ENCODE measurements at regions not wholly inside any gene's neighbourhood (a gene's known extent, or its start where the extent isn't known, plus 50 kb on each side); places are given as distances from the start of the nearest gene placed in this dataset.

GRCh38 chr10:120381931-120382330 is 75.1 kb upstream of the PLPP4 start:
- H3K36me3 ChIP-seq (ENCODE audit: control insufficient read depth, insufficient read depth, low read length) = no peaks in the 10 kb centered on the region
- H3K27me3 Mint-ChIP-seq (ENCODE audit: insufficient read depth) = peaks cover 4% of the 10 kb centered on the region
- no peak for TF ChIP-seq CTCF (conservative IDR thresholded peaks at IDR 0.05)
- 89 to 94% methylated on average over 7 of the region's 7 CpGs for WGBS, 2 experiments (ENCODE audit: insufficient coverage in 1 of 2, insufficient read length in 1 of 2)
- no peak overlapping the region for H3K4me3 Mint-ChIP-seq
- no peak overlapping the region for H3K27ac ChIP-seq (ENCODE audit: low read depth, low read length)
- H3K4me1 Mint-ChIP-seq = no peaks in the 10 kb centered on the region
- H3K4me1 ChIP-seq (ENCODE audit: control insufficient read depth, insufficient read depth, low read length) = no peaks in the 10 kb centered on the region
- no peaks in the 10 kb centered on the region for H3K27me3 ChIP-seq (ENCODE audit: control insufficient read depth, insufficient read depth, low read length, poor library complexity, severe bottlenecking)
- H3K36me3 Mint-ChIP-seq (ENCODE audit: low read depth) = no peaks in the 10 kb centered on the region
- no peak overlapping the region for H3K4me3 ChIP-seq (ENCODE audit: low read length)
- no peak overlapping the region for H3K9ac ChIP-seq (ENCODE audit: extremely low read depth, low read length, poor library complexity, severe bottlenecking)
- peaks cover 7% of the 10 kb centered on the region for H3K9me3 Mint-ChIP-seq
- H3K9me3 ChIP-seq (ENCODE audit: control insufficient read depth, low read length) = no peaks in the 10 kb centered on the region
- no peak overlapping the region for H3K27ac Mint-ChIP-seq
- no peak for DNase-seq

- Mint-ChIP-seq H3K27me3 (ENCODE audit: insufficient read depth) (peaks cover 4% of the 10 kb centered on the region), H3K4me3 (no peak overlapping the region), H3K9me3 (peaks cover 7% of the 10 kb centered on the region), H3K27ac (no peak overlapping the region), H3K4me1 (no peaks in the 10 kb centered on the region), H3K36me3 (ENCODE audit: low read depth) (no peaks in the 10 kb centered on the region)
- H3K27ac ChIP-seq (ENCODE audit: low read depth, low read length) = no peak overlapping the region
- H3K4me3 ChIP-seq (ENCODE audit: low read length) = no peak overlapping the region
- WGBS, 2 experiments (ENCODE audit: insufficient coverage in 1 of 2, insufficient read length in 1 of 2) = 86 to 100% methylated on average over 1 of the region's 1 CpG
- TF ChIP-seq CTCF (conservative IDR thresholded peaks at IDR 0.05) = no peak
- no peaks in the 10 kb centered on the region for H3K36me3 ChIP-seq (ENCODE audit: control insufficient read depth, insufficient read depth, low read length)
- H3K27me3 ChIP-seq (ENCODE audit: control insufficient read depth, insufficient read depth, low read length, poor library complexity, severe bottlenecking) = no peaks in the 10 kb centered on the region
- no peak overlapping the region for H3K9ac ChIP-seq (ENCODE audit: extremely low read depth, low read length, poor library complexity, severe bottlenecking)
- no peaks in the 10 kb centered on the region for H3K9me3 ChIP-seq (ENCODE audit: control insufficient read depth, low read length)
- no peak for DNase-seq
- H3K4me1 ChIP-seq (ENCODE audit: control insufficient read depth, insufficient read depth, low read length) = no peaks in the 10 kb centered on the region
Measured at GRCh38 chr10:120382360-120382759, 74.7 kb upstream of the PLPP4 start.

GRCh38 chr10:120385992-120386391 is 71.0 kb upstream of the PLPP4 start:
- H3K4me1 ChIP-seq (ENCODE audit: control insufficient read depth, insufficient read depth, low read length) = no peaks in the 10 kb centered on the region
- Mint-ChIP-seq H3K27ac (no peak overlapping the region), H3K4me3 (no peak overlapping the region), H3K4me1 (no peaks in the 10 kb centered on the region), H3K27me3 (ENCODE audit: insufficient read depth) (peaks cover 2% of the 10 kb centered on the region), H3K9me3 (no peaks in the 10 kb centered on the region), H3K36me3 (ENCODE audit: low read depth) (no peaks in the 10 kb centered on the region)
- no peak overlapping the region for H3K4me3 ChIP-seq (ENCODE audit: low read length)
- H3K27me3 ChIP-seq (ENCODE audit: control insufficient read depth, insufficient read depth, low read length, poor library complexity, severe bottlenecking) = no peaks in the 10 kb centered on the region
- H3K27ac ChIP-seq (ENCODE audit: low read depth, low read length) = peak overlapping the region; percentile 30
- DNase-seq = no peak
- no peak overlapping the region for H3K9ac ChIP-seq (ENCODE audit: extremely low read depth, low read length, poor library complexity, severe bottlenecking)
- no peaks in the 10 kb centered on the region for H3K9me3 ChIP-seq (ENCODE audit: control insufficient read depth, low read length)
- TF ChIP-seq CTCF (conservative IDR thresholded peaks at IDR 0.05) = no peak
- WGBS, 2 experiments (ENCODE audit: insufficient coverage in 1 of 2, insufficient read length in 1 of 2) = 77 to 90% methylated on average over 3 to 4 of the region's 4 CpGs
- H3K36me3 ChIP-seq (ENCODE audit: control insufficient read depth, insufficient read depth, low read length) = no peaks in the 10 kb centered on the region
